Astrocyte (in vitro differentiated cells and primary cell): ENCODE measurements at regions not wholly inside any gene's neighbourhood (a gene's known extent, or its start where the extent isn't known, plus 50 kb on each side); places are given as distances from the start of the nearest gene placed in this dataset.

ENCODE experiments used
- DNase-seq: peaks from one replicate; pipeline ENCODE4 v3.0.0-alpha.2; 2010; ENCODE audit warnings: low read depth
- FAIRE-seq: peaks from 2 replicates; lab custom pipeline; 2011; peaks lifted over from hg19 to GRCh38; lab: Jason Lieb, UNC
- H2AFZ ChIP-seq: 2 replicates; pipeline ENCODE4 v1.6.0; 2012; ENCODE audit warnings: low read depth, low read length, inconsistent platforms
- H3K27ac ChIP-seq: 2 replicates; pipeline ENCODE4 v1.5.1; 2011; ENCODE audit warnings: low read depth, low read length, inconsistent platforms
- H3K27me3 ChIP-seq: 2 replicates; pipeline ENCODE4 v1.6.0; 2011; ENCODE audit warnings: low read length, inconsistent platforms; ENCODE audit not compliant: insufficient read depth
- H3K36me3 ChIP-seq: 2 replicates; pipeline ENCODE4 v1.5.1; 2011; ENCODE audit warnings: low read length, inconsistent platforms; ENCODE audit not compliant: insufficient read depth
- H3K4me1 ChIP-seq: 2 replicates; pipeline ENCODE4 v1.5.1; 2011; ENCODE audit warnings: low read length, inconsistent platforms; ENCODE audit not compliant: insufficient read depth
- H3K4me2 ChIP-seq: 2 replicates; pipeline ENCODE4 v1.6.0; 2012; ENCODE audit warnings: low read length, inconsistent platforms
- H3K4me3 ChIP-seq: 2 replicates; pipeline ENCODE4 v1.5.1; 2011; ENCODE audit warnings: low read depth, mild to moderate bottlenecking, low read length, inconsistent platforms; ENCODE audit not compliant: insufficient read depth
- H3K79me2 ChIP-seq: 2 replicates; pipeline ENCODE4 v1.6.0; 2012; ENCODE audit warnings: mild to moderate bottlenecking, low read length, inconsistent platforms; ENCODE audit not compliant: insufficient read depth
- H3K9ac ChIP-seq: 2 replicates; pipeline ENCODE4 v1.6.0; 2012; ENCODE audit warnings: mild to moderate bottlenecking, low read length, inconsistent platforms
- H3K9me3 ChIP-seq: 2 replicates; pipeline ENCODE4 v1.5.1; 2012; ENCODE audit warnings: low read depth, mild to moderate bottlenecking, low read length, inconsistent platforms; ENCODE audit not compliant: insufficient read depth
- H4K20me1 ChIP-seq: 2 replicates; pipeline ENCODE4 v1.6.0; 2012; ENCODE audit warnings: low read length, inconsistent platforms; ENCODE audit not compliant: insufficient read depth
- H3K27ac Mint-ChIP-seq: one replicate; pipeline ENCODE4 v1.8.0; 2021; ENCODE audit warnings: mild to moderate bottlenecking, mixed read lengths; ENCODE audit not compliant: unreplicated experiment
- H3K27me3 Mint-ChIP-seq: one replicate; pipeline ENCODE4 v1.8.0; 2021; ENCODE audit warnings: low read depth, mixed read lengths; ENCODE audit not compliant: unreplicated experiment
- H3K36me3 Mint-ChIP-seq: one replicate; pipeline ENCODE4 v1.8.0; 2021; ENCODE audit warnings: low read depth, mixed read lengths; ENCODE audit not compliant: unreplicated experiment
- H3K4me1 Mint-ChIP-seq: one replicate; pipeline ENCODE4 v1.8.0; 2021; ENCODE audit warnings: low read depth, mixed read lengths; ENCODE audit not compliant: unreplicated experiment
- H3K4me3 Mint-ChIP-seq: one replicate; pipeline ENCODE4 v1.8.0; 2021; ENCODE audit warnings: mild to moderate bottlenecking, moderate library complexity, mixed read lengths; ENCODE audit not compliant: unreplicated experiment
- H3K9me3 Mint-ChIP-seq: one replicate; pipeline ENCODE4 v1.8.0; 2021; ENCODE audit warnings: mild to moderate bottlenecking, mixed read lengths; ENCODE audit not compliant: unreplicated experiment
- CTCF ChIP-seq: IDR thresholded peaks from 2 replicates; pipeline ENCODE4 v1.5.1; 2011; ENCODE audit warnings: low read depth, mild to moderate bottlenecking, inconsistent platforms, low read length, moderate library complexity; ENCODE audit not compliant: insufficient read depth
- EZH2 ChIP-seq: IDR thresholded peaks from 2 replicates; pipeline ENCODE4 v1.6.1; 2012; ENCODE audit warnings: mild to moderate bottlenecking, low read length, inconsistent platforms; ENCODE audit not compliant: insufficient read depth

GRCh38 chr4:184937030-184937710, 81.1 kb upstream of the HELT start:
- peaks cover 17% of the 10 kb centered on the region for H3K27me3 Mint-ChIP-seq
- no peaks in the 10 kb centered on the region for H3K4me1 ChIP-seq
- no peak overlapping the region for H3K4me3 ChIP-seq
- H3K27ac ChIP-seq, result no peak overlapping the region
- no peak for TF ChIP-seq EZH2
- TF ChIP-seq CTCF, result no peak
- no peaks in the 10 kb centered on the region for H3K27me3 ChIP-seq
- no peak overlapping the region for H2AFZ ChIP-seq
- H3K9me3 ChIP-seq, result no peaks in the 10 kb centered on the region
- no peak overlapping the region for H3K9ac ChIP-seq
- FAIRE-seq (no peak), DNase-seq (no peak)
- H3K79me2 ChIP-seq, result no peaks in the 10 kb centered on the region
- H3K4me3 Mint-ChIP-seq, result no peak overlapping the region
- H3K36me3 ChIP-seq, result no peaks in the 10 kb centered on the region
- no peaks in the 10 kb centered on the region for H3K4me1 Mint-ChIP-seq
- no peak overlapping the region for H3K4me2 ChIP-seq
- H3K27ac Mint-ChIP-seq, result no peak overlapping the region
- peaks cover 11% of the 10 kb centered on the region for H3K9me3 Mint-ChIP-seq
- no peaks in the 10 kb centered on the region for H4K20me1 ChIP-seq
- no peaks in the 10 kb centered on the region for H3K36me3 Mint-ChIP-seq

- Histone ChIP-seq H3K4me3 (no peak overlapping the region), H3K36me3 (no peaks in the 10 kb centered on the region), H2AFZ (no peak overlapping the region), H3K4me2 (no peak overlapping the region), H3K4me1 (no peaks in the 10 kb centered on the region), H3K9me3 (no peaks in the 10 kb centered on the region), H3K79me2 (no peaks in the 10 kb centered on the region), H3K27ac (no peak overlapping the region), H4K20me1 (no peaks in the 10 kb centered on the region), H3K27me3 (no peaks in the 10 kb centered on the region), H3K9ac (no peak overlapping the region)
- Mint-ChIP-seq H3K9me3 (peaks cover 11% of the 10 kb centered on the region), H3K4me3 (no peak overlapping the region), H3K4me1 (no peaks in the 10 kb centered on the region), H3K27ac (no peak overlapping the region), H3K27me3 (peaks cover 14% of the 10 kb centered on the region), H3K36me3 (no peaks in the 10 kb centered on the region)
- FAIRE-seq (no peak), DNase-seq (no peak)
- no peak for TF ChIP-seq EZH2
- no peak for TF ChIP-seq CTCF
Observed at GRCh38 chr4:184937745-184938144, 80.5 kb upstream of the HELT start.

GRCh38 chr4:184938871-184939270, 79.4 kb upstream of the HELT start:
- no peaks in the 10 kb centered on the region for H3K9me3 ChIP-seq

More at GRCh38 chr4:184938871-184939270, 79.4 kb upstream of the HELT start:
- H3K4me1 ChIP-seq, result no peaks in the 10 kb centered on the region
- no peak overlapping the region for H3K4me2 ChIP-seq
- no peak overlapping the region for H3K4me3 Mint-ChIP-seq
- no peak overlapping the region for H2AFZ ChIP-seq
- no peaks in the 10 kb centered on the region for H3K79me2 ChIP-seq
- H3K36me3 ChIP-seq, result no peaks in the 10 kb centered on the region
- TF ChIP-seq EZH2 (no peak), CTCF (no peak)
- H3K27ac Mint-ChIP-seq, result no peak overlapping the region
- H3K27me3 Mint-ChIP-seq, result peaks cover 16% of the 10 kb centered on the region
- H3K27me3 ChIP-seq, result no peaks in the 10 kb centered on the region
- H4K20me1 ChIP-seq, result no peaks in the 10 kb centered on the region
- no peaks in the 10 kb centered on the region for H3K4me1 Mint-ChIP-seq
- no peak for FAIRE-seq
- no peak overlapping the region for H3K4me3 ChIP-seq
- DNase-seq, result no peak
- no peak overlapping the region for H3K27ac ChIP-seq
- H3K9ac ChIP-seq, result no peak overlapping the region
- no peaks in the 10 kb centered on the region for H3K36me3 Mint-ChIP-seq
- H3K9me3 Mint-ChIP-seq, result peaks cover 11% of the 10 kb centered on the region
